ENCODE measurements at regions not wholly inside any gene's neighbourhood (a gene's known extent, or its start where the extent isn't known, plus 50 kb on each side); places are given as distances from the start of the nearest gene placed in this dataset.

DNA sequence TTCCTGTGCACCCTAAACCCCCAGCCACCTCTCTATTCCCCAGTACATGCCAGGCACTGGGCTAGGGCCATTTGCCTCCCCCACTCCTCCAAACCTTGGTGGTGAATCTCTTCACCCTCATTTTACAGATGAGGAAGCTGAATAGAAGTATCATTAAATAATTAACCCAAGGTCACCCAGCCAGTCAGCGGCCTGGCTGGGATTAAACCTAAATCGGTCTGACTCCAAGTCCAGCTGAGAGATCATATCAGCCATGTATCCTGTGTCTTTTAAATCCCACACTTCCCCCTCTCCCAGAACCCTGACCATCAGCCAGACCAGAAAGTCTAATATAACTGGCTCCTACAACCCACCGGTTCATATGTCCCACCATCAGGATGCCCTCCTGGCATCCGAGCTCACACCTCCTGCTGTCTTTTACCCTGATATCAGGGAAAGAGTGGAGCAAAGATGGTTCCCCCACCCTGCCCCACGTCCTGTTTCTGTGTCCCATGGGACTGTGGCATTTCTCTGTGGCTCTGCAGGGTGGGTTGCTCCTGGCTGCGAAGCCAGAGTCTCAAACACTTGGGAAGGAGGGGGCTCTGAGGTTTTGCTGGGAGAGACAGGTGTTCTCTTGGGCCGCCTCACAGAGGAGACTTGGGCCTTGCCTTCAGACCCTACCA, 145.3 kb downstream of the VEGFA start:
- DNase-seq: no peak

DNA sequence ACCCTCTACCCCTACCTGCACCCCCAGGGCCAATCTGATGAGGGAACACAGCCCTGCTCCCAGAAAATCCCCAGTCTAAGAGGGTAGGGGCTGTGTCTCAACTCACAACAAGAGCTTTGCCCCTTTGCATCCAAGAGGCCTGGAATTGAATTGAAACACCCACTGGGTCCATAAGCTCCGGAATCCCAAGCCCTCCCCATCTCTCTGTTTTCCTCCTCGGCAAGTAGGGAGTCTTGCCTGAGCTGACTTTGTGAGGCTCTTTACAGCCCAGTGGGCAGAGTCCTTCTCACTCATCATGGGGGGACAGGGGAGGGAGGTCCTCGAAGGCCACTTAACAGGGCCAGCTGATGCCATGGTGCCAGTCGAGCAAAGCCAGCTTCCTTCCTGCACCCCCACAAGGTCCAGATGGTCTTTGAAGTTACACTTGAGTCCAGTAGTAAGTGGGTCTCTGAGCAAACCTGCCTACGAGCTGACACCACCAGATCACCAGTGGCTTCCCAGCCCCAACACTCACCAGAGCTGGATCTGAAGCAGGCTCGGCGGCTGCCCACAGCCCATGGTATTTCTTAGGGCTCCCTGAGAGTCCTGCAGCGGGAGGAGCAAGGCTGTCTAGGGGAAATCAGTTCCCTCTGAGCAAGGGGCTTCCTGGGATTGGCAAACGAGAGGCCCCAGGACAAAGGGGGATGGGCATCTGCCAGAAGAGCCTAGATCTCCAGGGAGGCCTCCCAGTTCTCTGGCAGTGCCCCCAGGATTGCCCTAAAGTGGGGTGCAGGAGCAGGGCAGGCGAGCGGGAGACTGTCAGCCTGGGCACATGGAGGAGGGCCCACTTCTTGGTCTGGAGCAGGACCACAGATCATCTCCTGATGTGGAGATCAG, 144.5 kb downstream of the VEGFA start:
- DNase-seq: no peak

DNA sequence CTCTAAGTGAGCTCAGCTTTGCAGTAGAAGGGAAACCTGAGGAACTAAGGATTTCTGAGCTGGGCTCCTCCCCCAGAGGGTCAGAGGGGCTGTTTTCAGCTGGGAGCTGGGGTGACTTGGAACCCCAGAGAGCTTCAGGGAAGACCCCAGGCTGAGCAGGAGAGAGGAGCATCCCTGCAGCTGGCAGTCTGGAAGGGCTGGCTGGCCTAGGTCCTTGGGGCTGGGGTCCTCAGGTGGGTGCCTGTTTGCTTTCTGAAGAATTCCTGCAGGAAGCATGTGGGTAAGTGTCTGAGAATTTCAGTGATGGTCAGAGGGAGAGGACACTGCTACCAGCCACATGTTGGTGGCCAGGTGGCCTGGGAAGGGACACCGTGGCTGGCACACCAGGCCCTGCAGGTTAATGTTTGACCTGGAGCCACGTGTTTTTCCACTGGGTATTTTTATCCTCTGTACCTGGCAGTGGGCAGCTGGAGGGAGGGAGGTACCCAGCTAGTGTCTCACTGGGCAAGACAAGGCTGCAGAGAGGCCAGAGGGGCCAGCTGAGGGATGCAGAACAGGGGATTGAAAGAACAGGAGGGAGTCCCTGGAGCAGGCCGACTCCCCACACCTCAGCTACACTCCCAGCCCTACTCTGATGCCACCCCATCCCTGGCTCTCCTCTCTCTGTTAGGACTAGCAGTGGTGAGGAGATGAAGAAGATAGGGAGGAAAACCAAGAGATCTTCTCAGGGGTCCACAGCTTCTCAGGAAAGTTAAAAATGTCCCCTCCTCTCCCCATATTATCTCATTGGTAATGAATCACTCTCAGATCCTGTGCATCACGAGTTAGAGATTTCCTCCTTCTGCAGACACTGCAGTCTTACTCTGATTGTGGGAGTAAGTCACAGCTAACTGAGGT, 143.6 kb downstream of the VEGFA start:
- DNase-seq: no peak

DNA sequence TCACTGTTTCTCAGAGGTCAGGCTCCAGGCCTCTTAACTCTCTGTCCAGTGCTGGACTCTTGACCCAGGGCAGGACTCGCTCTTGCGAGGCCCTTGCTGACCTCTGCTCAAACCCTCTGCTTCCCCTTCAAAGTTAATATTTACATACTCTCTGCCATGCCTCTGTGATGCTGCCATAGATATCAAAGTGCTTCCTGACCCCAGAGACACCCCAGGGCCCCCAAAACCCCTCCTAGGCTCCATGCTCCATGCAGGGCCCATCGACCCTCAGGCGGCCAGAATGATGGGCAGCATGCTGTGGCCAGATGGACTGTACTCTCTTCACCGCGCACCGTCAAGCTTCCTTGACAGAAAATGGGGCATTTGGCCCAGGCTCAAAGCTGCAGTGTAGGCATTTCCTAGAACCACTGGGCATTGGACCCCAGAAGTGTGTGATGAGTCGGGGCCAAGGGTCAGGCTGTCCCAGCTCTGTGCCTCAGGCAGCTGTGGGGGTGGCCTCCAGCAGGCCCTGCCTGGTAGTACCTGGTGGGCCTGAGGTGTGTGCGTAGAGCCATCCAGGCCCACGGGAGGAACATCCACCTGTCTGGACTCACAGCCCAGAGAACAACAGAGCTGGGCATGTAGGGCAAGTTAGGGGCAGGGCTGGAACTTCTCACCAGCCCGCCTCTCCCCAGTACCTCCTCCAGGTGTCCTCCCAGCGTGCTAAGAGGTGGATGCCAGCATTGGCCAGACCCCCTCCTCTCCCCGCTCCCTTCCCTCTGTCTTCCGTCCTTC, 142.8 kb downstream of the VEGFA start:
- DNase-seq: no peak

DNA sequence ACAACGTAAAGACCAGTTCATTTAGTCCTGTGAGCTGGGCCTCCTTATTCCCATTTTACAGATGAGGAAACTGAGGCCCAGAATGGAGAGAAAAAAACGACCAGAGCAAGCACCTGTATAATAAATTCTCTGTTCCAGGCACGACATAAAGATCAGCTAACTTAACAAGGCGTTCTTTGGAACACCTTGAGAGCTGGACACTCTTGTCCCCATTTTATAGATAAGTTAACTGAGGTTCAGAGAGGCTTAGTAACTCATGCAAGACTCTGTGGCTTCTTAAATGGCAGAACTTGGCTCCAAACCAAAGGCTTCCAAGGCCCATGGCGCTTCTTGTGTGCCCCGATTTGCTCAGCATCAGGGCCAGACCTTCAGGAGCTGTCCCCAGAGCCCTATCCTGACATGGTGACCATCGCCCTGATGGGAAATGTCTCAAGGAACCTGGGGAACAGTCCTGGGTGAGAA, 142.1 kb downstream of the VEGFA start:
- no peak for DNase-seq

DNA sequence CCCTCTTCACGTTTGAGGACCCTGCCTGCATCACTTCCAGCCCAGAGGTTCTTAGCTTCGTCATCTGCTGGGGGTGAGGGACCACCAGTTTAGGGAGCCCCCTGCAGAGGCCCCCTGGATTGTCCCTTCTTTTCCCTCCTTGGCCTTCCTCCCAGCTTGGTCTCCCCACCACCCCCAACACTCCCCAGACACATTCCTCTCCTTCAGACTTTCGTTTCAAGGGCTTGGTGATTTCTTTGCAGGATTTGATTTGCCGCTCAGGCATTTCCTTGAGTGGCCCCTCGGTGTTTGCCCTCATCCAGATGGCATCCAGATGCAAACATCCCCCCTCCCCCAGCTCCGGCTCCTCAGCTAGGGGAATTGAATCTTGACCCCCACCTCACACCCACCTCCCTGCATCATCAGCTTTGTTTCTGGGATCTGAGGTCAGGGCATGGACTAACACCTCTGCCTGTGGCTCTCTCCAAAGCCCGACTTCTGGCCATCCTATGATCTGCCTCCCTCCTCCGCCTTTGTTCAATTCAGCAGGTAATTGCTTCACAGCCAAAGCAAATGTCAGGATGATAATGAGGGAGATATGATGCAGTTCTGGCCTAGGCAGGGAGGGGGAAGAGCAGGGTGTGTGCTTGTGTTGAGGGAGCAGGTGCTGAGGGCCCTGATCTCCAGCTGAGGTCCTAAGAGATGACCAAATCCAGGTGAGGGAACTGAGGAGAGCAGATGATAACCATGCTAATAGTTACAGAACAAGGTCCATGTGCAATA, 141.5 kb downstream of the VEGFA start:
- no peak for DNase-seq

DNA sequence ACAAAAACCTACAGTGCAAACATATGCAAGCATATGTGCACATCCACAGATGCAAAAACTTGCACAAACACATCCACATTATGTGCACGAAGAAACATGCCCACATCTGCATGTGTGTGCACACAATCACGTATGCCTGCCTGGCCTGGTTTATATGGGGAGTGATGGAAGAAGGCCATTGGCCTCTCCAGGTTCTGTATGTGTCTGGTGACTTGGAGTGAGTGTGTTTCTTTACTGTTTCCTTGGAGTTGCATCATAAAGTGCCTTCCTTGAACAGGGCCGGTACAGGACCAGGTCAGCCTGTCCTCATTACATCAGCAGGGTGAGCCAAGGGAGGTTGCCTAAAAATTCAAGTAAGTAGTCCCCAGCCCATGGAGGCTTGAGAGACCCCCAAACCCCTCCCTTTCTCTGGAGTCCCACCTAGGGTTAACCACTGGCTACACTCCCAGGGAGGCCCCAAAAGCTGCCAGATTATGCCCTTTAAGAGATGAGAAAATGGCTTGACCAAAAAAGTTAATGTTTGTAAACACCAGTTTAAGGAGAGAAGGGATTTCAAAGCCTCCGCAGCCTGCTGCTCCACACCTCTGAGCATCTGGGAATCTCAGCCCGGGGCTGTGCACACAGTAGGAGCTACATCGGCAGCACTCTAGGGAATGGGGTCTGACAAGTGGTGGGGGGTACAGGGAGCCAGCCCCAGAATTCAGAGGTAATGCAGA, 140.8 kb downstream of the VEGFA start:
- no peak for DNase-seq

DNA sequence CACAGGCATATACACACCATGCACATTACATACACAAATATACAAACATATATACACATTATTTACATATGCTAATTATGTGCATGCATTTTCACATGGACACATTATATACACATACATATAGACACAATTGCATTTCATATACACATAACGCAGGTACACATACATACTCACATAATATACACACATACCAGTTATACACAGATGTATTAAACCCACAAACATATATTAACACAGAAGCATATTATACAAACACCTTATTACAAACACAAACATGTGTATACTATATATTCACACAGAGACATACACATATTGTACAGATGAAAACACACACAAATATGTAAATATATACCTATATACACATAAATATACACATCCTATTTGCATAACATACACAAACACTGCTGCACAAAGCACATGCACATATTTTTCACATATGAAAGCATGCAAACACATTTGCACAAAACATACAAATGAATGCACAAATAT, 140.2 kb downstream of the VEGFA start:
- DNase-seq: no peak

DNA sequence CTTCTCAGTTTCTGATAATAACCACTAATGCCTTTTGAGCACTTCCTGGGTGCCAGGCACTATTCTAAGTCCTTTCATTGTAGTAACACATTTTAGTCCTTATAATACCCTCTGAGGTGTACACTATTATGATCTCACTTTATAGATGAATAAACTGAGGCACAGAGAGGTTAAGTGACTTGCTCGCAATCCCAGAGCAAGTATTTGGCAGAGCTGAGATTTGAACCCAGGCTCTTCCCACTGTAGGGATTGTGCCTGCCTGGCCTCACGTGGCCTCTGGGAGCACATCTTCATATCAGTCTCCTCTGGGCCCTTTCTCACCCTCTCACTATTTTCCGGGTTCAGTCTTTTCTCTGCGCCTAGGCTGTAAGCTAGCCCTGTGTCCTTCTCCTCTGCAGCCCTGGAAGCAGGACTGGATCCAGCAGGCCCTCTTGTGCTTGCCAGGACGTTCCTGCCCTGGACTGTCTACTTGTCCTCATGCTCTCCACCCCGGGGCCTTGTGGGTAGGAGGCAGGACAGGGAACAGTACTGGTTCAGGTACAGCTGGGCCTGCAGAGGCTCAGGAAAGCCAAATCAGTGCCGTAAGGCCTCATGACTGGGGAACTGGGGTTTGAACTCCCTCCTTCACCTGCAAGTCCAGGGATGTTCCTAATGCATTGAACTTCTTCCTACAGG, 139.6 kb downstream of the VEGFA start:
- DNase-seq: no peak

DNA sequence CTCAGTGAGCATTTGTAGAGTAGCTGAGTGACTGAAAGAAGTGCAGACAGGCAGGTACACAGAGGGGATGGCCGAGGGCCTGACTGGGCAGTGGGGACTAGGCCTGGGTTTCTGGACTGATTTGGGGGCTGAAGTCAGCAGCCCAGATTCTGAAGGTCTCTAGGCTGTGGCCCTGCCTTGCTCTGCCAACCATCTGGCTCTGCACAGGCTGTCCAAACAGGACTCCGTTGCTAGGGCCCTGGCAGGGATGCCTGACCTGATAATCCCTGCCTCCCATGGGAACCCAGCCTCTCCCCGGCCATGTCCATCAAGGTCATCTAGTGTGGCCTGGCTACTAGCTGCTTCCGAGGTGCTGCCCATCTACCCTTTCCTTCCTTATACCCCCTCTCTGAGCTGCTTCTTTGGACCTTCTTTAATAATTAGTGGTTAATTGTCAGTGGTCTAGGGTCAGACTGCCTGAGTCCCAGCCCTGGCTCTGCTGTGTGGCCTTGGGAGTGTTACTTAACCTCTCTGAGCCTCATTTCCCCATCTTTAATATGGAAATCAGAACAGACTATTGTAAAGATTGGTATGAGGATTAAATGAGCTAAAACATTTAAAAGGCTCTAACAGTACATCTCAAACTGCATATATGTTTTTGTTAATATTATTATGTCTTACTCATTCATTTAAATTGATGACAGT, 137.9 kb downstream of the VEGFA start:
- DNase-seq: no peak

DNA sequence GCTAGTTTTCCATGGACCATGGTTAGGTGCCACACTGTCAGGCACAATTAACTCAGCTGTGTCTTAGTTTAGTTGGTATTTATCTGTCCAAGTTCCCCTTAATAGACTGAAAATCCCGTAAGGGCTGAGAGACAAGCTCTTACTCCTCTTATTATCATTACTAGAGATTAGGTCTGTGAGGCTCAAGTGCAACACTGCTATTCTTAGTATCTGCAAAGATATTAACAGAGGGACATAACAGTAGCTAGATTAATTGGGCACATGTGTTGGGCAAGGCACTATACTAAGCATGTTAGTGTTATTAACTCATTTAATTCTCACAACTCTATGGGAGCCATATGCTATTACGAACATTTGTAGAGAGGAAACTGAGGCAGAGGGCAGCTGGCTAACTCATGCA, 137.3 kb downstream of the VEGFA start:
- no peak for DNase-seq

DNA sequence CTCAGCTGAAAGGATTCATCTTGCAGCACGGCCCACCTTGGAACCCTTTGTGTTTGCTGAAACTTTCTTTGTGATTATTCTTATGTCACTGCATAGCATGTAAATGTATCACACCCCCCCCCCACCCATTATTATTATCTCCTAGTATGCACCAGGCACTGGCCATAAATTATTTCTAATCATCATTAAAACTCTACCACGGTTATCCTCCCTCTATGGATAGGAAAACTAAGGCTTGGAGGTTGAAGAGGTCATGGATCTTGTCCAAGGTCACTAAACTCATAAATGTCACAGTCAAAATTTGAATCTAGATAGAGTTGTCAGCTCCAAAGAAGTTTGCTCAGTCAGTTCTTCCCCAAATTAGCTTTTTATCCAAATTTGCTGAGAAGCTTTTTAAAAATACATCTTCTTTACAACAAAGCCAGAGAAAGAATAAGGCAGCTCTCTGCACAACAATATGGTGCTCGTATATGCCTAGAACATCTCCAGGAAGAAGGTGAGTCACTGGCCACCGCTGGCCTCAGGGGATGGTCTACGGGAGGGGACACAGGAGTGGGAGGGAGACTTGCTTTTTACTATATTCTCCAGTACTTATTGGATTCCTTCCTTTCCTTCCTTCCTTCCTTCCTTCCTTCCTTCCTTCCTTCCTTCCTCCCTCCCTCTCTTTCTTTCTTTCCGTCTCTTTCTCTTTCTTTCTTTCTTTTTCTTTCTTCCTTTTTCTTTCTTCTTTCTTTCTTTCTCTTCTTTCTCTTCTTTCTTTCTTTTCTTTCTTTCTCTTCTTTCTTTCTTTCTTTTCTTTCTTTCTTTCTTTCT, 134.5 kb downstream of the VEGFA start:
- DNase-seq: no peak

DNA sequence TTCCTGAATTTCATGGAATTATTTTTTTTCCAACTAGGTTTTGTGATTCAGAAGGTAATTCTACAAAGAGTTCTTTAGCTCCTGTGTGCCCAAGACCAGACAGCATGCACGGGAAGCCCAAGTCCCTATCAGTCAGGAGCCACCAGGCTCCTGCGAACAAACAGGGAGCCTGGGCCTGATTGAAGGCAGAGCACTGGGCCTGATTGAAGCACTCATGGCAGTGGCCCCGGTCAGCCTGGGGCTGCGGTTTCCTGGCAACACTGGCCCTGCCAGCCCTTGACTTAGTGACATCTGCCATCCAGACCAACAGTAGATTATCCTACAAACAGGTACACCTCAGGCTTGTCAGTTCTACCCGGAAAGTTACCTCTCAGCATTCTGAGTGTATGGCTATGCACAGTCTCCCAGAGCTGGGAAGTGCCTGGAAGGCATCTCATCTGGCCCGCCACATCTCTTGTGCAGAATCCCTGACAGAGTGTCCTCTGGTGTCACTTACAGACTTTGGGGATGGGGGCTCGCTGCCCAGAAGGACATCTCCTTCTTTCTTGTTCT, 133.8 kb downstream of the VEGFA start:
- no peak for DNase-seq

DNA sequence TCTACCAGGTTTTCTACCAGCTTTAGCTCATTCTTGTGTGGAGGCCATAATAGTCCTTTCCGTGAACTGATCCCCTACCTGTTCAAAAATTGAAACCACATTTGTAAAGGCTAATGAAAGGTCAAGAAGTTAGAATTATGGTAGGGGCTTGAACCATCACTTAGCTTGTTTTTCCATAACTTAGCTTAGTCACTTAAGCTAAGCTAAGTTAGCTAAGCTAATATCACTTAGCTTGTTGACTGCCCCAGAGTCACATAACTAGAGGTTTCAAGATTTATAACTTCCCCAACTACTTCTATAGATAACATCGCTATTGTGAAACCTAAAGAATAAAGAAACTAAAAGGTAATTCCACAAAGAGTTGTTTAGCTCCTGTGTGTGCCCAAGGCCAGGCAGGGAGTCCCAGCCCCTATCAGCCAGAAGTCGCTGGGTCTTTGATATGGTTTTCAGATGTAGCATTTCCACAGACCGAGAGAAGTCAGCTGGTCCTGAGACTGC, 131.8 kb downstream of the VEGFA start:
- DNase-seq: no peak

DNA sequence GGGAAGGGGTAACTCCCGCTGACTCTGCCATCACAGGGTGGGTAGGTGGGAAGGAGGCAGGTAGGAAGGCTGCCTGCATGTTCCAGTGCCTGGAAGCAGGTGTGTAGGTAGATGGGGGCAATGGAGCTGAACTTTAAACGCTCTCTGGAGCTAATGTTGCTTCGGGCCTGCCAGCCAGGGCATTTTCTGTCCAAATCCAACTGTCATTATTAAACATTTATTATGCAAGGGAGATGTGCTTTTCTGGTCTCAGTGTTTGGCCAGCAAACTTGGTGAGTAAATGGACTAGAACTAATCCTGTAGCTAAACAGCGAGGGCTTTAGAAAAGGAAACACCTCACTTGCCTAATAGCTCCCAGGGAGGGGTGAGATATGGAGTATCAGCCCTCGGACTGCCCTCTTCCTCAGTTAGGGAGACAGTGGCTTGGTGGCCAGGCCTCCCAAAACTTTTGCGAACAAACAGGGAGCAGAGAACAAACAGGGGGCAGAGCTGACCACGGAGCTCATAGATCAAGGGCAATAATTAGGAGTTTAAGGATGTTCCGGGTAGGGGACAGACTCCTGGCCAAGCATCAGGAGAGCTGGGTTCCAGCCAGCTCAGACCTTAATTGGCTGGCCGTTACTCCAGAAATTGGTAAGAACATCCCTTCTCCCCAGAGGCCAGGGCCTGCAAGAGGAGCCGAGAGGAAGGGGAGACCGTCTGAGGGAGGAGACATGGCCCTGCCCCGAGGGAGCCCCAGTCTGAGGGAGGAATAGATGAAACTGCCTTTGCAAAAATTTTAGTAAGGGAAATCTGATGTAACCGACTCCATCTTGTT, 131.1 kb downstream of the VEGFA start:
- no peak for DNase-seq

DNA sequence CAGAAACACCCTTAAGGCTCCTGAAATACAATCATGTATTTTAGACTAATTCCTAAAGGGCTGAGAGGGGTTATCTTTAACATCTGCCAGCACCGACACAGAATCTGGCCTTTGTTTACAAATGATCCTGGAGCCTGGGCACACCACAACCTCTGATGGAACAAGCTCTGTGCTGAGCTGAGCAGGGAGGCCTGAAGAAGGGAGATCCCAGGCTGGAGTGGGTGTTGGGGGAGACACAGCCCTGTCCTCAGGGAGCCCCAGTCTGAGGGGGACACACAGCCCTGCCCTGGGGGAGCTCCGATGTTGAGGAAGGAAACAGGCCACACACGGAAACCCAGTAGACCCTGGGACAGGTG, 130.5 kb downstream of the VEGFA start:
- DNase-seq: no peak

DNA sequence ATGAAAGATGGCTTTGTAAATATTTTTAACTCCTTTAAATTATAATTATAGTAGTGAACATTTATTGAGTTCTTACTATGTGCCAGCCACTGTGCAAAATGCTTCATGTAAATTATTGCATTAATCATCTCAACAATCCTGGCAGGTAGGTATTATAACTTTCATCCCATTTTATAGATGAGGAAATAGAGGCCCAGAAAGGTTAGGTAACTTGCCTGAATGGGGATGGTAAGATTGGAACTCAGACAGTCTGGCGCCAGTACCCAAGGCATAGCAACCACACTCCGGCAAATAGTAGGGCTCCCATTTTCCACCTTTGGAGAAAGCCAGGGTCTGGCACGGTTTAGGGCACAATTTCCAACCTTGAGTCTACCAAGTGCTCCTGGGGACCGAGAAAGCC, 129.8 kb downstream of the VEGFA start:
- DNase-seq: no peak
